HepG2 (cell line): ENCODE measurements at regions not wholly inside any gene's neighbourhood (a gene's known extent, or its start where the extent isn't known, plus 50 kb on each side); places are given as distances from the start of the nearest gene placed in this dataset.

ENCODE experiments used
- ZNF687 ChIP-seq: sonication (generic); formaldehyde crosslinking; IDR thresholded peaks from 2 replicates; pipeline ENCODE4 v1.5.1; 2020; ENCODE audit warnings: mild to moderate bottlenecking, missing genetic modification reagents, moderate library complexity
- ZSCAN20 ChIP-seq: sonication (generic); formaldehyde crosslinking; IDR thresholded peaks from 2 replicates; pipeline ENCODE4 v1.4.0; 2020; ENCODE audit warnings: missing genetic modification reagents, mild to moderate bottlenecking, borderline replicate concordance
- TF ChIP-seq, protein P1 (sequence below): sonication (generic); formaldehyde crosslinking; IDR thresholded peaks from 2 replicates; pipeline ENCODE4; 2020; ENCODE audit warnings: missing genetic modification reagents, mild to moderate bottlenecking, borderline replicate concordance
- TF ChIP-seq, protein P2 (sequence below): sonication (generic); formaldehyde crosslinking; IDR thresholded peaks from 2 replicates; pipeline ENCODE4 v1.8.0; 2022; ENCODE audit warnings: mild to moderate bottlenecking, missing genetic modification reagents; ENCODE audit not compliant: insufficient replicate concordance

DNA sequence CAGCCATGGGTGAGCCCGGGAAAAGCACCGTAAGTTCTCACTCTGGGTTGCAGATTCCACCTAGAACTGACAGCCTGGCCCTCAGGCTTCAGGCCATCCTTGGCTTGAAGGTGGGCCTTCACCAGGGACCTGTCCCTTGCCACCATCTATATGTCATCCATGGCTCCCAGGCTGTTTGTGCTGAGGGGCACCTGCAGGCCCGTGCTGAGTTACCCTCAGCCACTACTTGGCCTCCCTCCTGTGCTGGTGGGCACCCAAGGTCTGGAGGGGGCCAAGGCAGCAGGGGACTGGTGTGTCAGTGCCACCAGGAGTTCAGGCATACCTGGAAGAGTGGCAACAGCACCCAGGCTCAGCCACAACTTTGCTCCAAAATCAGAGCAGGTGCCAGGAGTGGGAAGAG is 326.2 kb upstream of the SMIM21 start (continued):
- no peak for TF ChIP-seq ZNF687 (CRISPR knock-in tag)
- TF ChIP-seq ZSCAN20, result no peak
- TF ChIP-seq, protein P1, sequence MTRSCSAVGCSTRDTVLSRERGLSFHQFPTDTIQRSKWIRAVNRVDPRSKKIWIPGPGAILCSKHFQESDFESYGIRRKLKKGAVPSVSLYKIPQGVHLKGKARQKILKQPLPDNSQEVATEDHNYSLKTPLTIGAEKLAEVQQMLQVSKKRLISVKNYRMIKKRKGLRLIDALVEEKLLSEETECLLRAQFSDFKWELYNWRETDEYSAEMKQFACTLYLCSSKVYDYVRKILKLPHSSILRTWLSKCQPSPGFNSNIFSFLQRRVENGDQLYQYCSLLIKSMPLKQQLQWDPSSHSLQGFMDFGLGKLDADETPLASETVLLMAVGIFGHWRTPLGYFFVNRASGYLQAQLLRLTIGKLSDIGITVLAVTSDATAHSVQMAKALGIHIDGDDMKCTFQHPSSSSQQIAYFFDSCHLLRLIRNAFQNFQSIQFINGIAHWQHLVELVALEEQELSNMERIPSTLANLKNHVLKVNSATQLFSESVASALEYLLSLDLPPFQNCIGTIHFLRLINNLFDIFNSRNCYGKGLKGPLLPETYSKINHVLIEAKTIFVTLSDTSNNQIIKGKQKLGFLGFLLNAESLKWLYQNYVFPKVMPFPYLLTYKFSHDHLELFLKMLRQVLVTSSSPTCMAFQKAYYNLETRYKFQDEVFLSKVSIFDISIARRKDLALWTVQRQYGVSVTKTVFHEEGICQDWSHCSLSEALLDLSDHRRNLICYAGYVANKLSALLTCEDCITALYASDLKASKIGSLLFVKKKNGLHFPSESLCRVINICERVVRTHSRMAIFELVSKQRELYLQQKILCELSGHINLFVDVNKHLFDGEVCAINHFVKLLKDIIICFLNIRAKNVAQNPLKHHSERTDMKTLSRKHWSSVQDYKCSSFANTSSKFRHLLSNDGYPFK (CRISPR knock-in tag), result no peak
- TF ChIP-seq, protein P2, sequence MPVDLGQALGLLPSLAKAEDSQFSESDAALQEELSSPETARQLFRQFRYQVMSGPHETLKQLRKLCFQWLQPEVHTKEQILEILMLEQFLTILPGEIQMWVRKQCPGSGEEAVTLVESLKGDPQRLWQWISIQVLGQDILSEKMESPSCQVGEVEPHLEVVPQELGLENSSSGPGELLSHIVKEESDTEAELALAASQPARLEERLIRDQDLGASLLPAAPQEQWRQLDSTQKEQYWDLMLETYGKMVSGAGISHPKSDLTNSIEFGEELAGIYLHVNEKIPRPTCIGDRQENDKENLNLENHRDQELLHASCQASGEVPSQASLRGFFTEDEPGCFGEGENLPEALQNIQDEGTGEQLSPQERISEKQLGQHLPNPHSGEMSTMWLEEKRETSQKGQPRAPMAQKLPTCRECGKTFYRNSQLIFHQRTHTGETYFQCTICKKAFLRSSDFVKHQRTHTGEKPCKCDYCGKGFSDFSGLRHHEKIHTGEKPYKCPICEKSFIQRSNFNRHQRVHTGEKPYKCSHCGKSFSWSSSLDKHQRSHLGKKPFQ (CRISPR knock-in tag), result no peak
- TF ChIP-seq, all 625 proteins: peak for 0
